GM21619 (cell line): ENCODE measurements at regions not wholly inside any gene's neighbourhood (a gene's known extent, or its start where the extent isn't known, plus 50 kb on each side); places are given as distances from the start of the nearest gene placed in this dataset.

ENCODE experiments used
- ATAC-seq: cut with Tn5 transposase; IDR thresholded peaks from one replicate; pipeline ENCODE4 v1.9.1; 2021; ENCODE audit not compliant: unreplicated experiment

- no peak for ATAC-seq
Observed at GRCh38 chr5:167895899-167896659, 395.4 kb upstream of the WWC1 start.

GRCh38 chr5:167896814-167897213 lies 394.6 kb upstream of the WWC1 start:
- ATAC-seq: no peak

DNA sequence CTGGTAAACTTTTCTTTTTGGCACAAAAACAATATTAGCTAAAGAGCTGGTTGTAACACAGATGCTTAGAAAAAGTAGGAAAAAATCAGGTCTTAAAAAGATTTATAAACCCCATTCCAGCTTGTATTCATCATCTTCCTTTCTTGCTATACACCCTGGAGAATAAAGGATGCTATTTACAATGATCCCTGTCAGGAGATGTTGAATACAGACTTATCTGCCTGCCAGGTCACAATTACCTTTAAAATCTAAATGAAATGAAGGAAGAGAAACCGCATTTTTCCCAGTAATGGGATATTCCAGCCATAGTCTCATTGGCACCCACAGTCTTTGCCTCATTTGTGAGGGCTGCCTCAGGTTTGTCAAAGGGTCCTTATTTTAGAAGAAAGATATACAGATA lies 394.1 kb upstream of the WWC1 start:
- ATAC-seq: no peak

DNA sequence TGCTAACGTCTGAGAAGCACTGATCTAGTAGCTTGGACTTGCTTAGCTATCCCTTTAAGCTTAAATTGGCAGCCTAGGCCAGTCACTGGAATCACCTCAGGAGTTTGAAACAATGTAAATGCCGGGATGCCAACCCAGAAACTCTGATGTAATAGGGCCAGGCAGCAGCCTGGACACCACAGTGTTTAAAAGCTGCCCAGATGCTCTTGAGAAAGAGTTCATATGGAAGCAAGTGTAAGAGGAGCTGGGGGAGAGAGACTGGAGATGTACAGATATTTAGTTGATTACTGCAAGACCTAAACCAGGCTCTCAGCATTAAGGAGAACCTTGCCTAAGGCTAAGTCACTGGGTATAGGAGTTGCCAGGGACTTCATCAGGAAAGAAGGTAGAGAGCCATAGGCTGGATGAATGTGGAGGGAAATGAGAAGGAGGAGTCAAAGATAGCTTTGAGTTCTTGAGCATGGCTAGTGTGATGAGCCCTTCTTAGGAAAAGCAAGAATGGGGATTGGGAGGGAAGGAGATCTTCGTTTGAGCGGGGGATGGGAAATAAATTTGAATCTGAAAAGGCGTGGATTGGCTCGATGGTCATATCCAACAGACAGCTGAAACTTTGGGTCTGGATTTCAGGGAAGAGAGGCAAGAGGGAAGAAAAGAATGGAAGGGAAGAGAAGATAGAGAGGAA lies 392.9 kb upstream of the WWC1 start:
- ATAC-seq: no peak

GRCh38 chr5:167899490-167900070 lies 391.9 kb upstream of the WWC1 start:
- no peak for ATAC-seq

GRCh38 chr5:167900340-167900935 lies 391.0 kb upstream of the WWC1 start:
- ATAC-seq: no peak

DNA sequence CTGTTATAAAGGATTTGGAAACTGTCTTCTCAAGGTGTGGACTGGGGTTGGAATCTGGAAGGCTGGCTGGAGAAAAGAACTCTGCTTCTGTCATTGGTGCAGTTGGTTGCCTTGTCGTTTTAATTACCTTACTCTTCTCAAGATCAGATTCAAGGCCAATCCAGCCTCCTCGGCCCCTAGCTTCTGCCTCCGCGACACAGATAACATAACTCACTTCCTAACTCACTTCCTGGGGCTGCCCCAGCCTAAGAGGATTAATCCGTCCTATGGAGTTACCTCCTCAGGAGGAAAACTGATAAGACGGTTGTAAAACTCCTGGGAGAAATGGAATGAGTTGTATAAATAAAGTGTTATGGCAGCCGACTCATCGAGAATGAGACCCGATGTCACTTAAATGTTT lies 389.1 kb upstream of the WWC1 start:
- ATAC-seq: no peak

GRCh38 chr5:167903243-167903642 lies 388.2 kb upstream of the WWC1 start:
- no peak for ATAC-seq

GRCh38 chr5:167903659-167904058 lies 387.8 kb upstream of the WWC1 start:
- no peak for ATAC-seq

- ATAC-seq: no peak
Observed at GRCh38 chr5:167905919-167906853, 385.3 kb upstream of the WWC1 start.

- no peak for ATAC-seq
Observed at GRCh38 chr5:167908606-167909005, 382.8 kb upstream of the WWC1 start.

DNA sequence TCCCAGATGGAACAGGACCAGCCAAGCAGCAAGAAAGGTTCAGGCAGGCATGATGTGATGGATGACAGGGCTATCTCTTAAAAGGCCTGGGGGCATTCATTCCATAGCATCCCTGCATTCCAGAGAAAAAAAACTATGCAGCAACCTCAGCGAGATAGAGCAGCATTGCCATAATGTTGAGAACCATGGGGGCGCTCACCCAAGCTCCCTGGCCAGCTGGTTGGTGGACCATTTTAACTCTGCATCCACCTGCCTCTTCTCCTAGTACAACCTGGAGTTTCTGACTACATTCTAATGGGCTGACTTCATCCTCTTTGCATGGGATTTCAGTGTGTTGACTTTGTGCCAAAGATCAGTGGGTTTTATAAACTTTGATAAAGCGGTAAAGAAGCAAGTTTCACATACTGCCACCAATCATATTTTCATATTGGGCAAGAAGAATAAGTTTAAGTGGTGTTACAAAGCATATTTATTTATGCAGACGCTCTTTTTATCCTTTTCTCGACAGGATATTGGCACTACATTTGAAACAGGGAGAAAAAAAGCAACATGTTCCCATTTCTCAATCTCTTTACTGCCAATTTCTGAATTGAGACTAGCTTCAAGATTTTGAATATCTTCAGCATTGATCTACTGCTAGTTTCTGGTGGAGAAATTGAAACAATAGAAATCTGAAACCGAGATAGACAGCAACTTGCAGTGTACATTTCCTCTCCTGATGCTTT lies 378.3 kb upstream of the WWC1 start:
- ATAC-seq: no peak

GRCh38 chr5:167915237-167915636 lies 376.2 kb upstream of the WWC1 start:
- no peak for ATAC-seq

GRCh38 chr5:167916261-167916691 lies 375.2 kb upstream of the WWC1 start:
- ATAC-seq: no peak

- ATAC-seq: no peak
Observed at GRCh38 chr5:167916706-167917105, 374.7 kb upstream of the WWC1 start.

DNA sequence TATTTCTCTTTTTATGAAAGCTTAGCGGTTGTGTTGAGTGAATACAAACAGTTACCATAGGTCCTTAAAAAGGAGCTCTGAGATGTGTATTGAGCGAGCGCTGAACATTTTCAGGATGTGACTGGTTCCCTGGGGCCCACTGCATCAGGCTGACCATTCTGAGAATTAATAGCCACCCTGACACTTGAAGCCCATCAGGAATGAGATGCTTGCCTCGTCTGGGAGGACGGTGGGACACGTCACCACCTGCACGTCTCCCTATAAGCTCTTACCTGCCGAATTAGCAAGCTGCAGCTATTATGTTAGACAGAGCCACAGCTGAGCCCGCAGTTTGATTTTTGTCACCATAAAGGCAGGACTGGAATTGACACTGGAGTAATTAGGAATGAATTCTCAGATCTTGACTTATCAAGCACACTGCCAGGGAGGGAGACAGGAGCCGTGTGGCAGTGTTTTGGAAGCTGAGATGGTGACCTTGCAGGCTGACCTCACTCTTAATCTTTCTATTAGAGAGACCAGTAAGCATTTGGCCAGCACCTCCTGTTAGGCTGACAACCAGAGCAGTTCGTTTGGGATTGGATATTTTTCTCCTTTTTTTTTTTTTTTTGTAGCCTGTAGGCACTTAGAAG lies 373.1 kb upstream of the WWC1 start:
- no peak for ATAC-seq

DNA sequence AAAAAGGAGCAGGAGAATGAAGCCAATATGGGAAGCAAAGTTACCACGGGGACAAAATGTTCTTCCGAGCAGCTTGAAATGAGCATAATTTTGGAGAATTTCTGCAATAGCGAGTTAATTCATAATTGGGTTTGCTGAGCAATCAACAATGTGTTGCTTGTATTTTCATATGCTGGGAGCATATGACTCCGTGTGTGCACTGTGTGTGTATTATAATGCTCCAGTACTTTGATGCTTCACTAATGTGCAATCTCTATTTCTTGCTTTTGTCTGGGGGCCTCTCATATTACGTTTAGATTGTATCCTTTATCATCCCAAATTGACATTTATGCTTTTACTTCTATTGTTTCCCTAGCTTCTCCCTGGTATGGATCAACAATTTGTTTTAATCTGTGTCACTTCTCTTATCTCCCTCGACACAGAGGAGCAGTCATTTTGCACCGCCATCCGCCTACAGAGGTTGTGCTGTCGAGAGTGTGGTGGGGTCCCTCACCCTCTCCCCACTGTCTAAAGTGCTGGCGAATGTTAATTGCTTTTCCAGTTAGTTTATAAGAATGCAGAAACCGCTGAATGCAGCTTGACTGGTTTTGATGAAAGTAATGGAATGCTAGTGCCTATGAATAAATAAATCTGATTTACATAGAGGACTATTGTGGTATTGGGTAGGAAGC lies 372.5 kb upstream of the WWC1 start:
- ATAC-seq: no peak

DNA sequence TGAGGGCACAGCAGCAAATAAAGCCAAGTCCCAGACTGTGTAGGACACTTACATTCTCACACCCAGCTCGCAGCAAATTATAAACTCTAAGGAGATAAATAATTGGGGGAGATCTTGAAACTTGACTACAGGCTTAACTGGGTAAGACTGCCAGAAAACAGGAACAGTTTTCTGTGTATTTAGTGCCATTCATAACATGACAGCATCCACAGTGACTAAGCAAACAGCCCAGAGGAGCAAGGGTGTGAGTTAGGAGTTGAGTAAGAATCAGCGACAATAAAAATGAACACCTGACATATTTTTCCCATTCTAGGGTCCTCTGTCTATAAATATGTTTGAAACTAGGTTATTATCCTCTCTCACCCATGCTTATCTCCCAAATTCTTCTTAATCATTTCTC lies 370.9 kb upstream of the WWC1 start:
- ATAC-seq: no peak

DNA sequence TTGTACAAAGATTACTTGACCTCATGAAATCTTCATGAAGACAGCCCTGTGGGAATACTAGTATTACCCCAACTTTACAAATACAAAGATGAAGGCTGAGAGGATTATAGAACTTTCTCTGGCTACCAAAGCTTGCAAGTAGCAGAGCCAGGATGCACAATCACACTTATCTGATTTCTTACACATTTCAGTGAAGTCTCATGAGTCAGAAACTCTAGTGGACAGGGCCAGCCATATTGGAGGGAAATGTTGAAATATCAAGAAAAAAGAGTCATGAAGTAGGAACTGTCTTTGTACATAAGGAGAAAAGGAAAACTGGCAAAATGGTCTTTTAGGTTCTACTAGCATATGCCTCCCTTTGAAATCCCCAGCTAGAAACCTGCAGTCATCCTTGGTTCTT lies 369.6 kb upstream of the WWC1 start:
- ATAC-seq: no peak
